ENCODE measurements at regions not wholly inside any gene's neighbourhood (a gene's known extent, or its start where the extent isn't known, plus 50 kb on each side); places are given as distances from the start of the nearest gene placed in this dataset.

DNA sequence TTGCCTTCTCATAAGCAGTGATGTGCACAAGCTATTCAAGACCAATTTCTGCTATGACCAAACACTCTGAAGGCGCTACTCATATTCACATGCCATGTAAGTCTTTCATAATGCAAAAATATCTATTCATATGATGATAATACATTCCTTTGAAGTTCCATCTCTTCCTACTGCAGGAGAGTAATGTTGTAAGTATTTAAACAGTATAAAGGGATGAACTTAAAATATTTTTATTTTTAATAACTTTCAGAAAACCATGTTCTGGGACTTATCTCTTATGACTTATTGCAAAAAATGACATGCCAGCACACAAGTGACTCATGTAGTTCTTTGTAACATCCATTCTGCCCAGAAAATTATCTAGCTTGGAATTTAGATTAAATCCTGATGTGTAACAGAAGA, 376.4 kb downstream of the KCTD16 start:
- TF ChIP-seq EZH2 (IDR thresholded peaks at IDR 0.05; ENCODE audit: insufficient read depth, low read length), result no peak
- TF ChIP-seq, protein P1, sequence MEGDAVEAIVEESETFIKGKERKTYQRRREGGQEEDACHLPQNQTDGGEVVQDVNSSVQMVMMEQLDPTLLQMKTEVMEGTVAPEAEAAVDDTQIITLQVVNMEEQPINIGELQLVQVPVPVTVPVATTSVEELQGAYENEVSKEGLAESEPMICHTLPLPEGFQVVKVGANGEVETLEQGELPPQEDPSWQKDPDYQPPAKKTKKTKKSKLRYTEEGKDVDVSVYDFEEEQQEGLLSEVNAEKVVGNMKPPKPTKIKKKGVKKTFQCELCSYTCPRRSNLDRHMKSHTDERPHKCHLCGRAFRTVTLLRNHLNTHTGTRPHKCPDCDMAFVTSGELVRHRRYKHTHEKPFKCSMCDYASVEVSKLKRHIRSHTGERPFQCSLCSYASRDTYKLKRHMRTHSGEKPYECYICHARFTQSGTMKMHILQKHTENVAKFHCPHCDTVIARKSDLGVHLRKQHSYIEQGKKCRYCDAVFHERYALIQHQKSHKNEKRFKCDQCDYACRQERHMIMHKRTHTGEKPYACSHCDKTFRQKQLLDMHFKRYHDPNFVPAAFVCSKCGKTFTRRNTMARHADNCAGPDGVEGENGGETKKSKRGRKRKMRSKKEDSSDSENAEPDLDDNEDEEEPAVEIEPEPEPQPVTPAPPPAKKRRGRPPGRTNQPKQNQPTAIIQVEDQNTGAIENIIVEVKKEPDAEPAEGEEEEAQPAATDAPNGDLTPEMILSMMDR (IDR thresholded peaks at IDR 0.05; ENCODE audit: insufficient read depth, low read depth, low read length), result no peak
- FAIRE-seq (no peak), DNase-seq (ENCODE audit: low read depth) (no peak)
- H3K4me1 ChIP-seq (ENCODE audit: insufficient read depth, low read length), result no peaks in the 10 kb centered on the region
- no peak overlapping the region for H3K4me3 ChIP-seq (ENCODE audit: insufficient read depth, low read depth, low read length)
- no peaks in the 10 kb centered on the region for H4K20me1 ChIP-seq (ENCODE audit: insufficient read depth, low read length)
- H3K36me3 ChIP-seq (ENCODE audit: insufficient read depth, low read length), result no peaks in the 10 kb centered on the region
- H3K9ac ChIP-seq (ENCODE audit: low read length), result no peak overlapping the region
- H3K9me3 Mint-ChIP-seq (ENCODE audit: unreplicated experiment), result no peaks in the 10 kb centered on the region
- no peak overlapping the region for H3K27ac Mint-ChIP-seq (ENCODE audit: unreplicated experiment)
- no peaks in the 10 kb centered on the region for H3K79me2 ChIP-seq (ENCODE audit: insufficient read depth, low read length)
- H3K27ac ChIP-seq (ENCODE audit: low read depth, low read length), result no peak overlapping the region
- peaks cover 2% of the 10 kb centered on the region for H3K4me1 Mint-ChIP-seq (ENCODE audit: low read depth, unreplicated experiment)
- no peaks in the 10 kb centered on the region for H3K27me3 Mint-ChIP-seq (ENCODE audit: low read depth, unreplicated experiment)
- H3K36me3 Mint-ChIP-seq (ENCODE audit: low read depth, unreplicated experiment), result no peaks in the 10 kb centered on the region
- H3K27me3 ChIP-seq (ENCODE audit: insufficient read depth, low read length), result no peaks in the 10 kb centered on the region
- no peak overlapping the region for H3K4me2 ChIP-seq (ENCODE audit: low read length)
- H3K9me3 ChIP-seq (ENCODE audit: insufficient read depth, low read depth, low read length), result no peaks in the 10 kb centered on the region
- no peak overlapping the region for H2AFZ ChIP-seq (ENCODE audit: low read depth, low read length)
- H3K4me3 Mint-ChIP-seq (ENCODE audit: unreplicated experiment), result no peak overlapping the region

GRCh38 chr5:144538845-144539244, 368.2 kb downstream of the KCTD16 start:
- no peaks in the 10 kb centered on the region for H3K27me3 Mint-ChIP-seq (ENCODE audit: low read depth, unreplicated experiment)
- no peaks in the 10 kb centered on the region for H3K4me1 Mint-ChIP-seq (ENCODE audit: low read depth, unreplicated experiment)
- Histone ChIP-seq H3K36me3 (ENCODE audit: insufficient read depth, low read length) (no peaks in the 10 kb centered on the region), H3K27ac (ENCODE audit: low read depth, low read length) (no peak overlapping the region), H3K4me2 (ENCODE audit: low read length) (no peak overlapping the region), H3K4me1 (ENCODE audit: insufficient read depth, low read length) (no peaks in the 10 kb centered on the region), H3K9me3 (ENCODE audit: insufficient read depth, low read depth, low read length) (no peaks in the 10 kb centered on the region), H3K9ac (ENCODE audit: low read length) (no peak overlapping the region), H3K4me3 (ENCODE audit: insufficient read depth, low read depth, low read length) (no peak overlapping the region), H2AFZ (ENCODE audit: low read depth, low read length) (no peak overlapping the region), H3K79me2 (ENCODE audit: insufficient read depth, low read length) (no peaks in the 10 kb centered on the region), H3K27me3 (ENCODE audit: insufficient read depth, low read length) (no peaks in the 10 kb centered on the region), H4K20me1 (ENCODE audit: insufficient read depth, low read length) (no peaks in the 10 kb centered on the region)
- FAIRE-seq, result no peak
- DNase-seq (ENCODE audit: low read depth), result no peak
- TF ChIP-seq, protein P1 (IDR thresholded peaks at IDR 0.05; ENCODE audit: insufficient read depth, low read depth, low read length), result no peak
- no peak for TF ChIP-seq EZH2 (IDR thresholded peaks at IDR 0.05; ENCODE audit: insufficient read depth, low read length)
- H3K9me3 Mint-ChIP-seq (ENCODE audit: unreplicated experiment), result peaks cover 2% of the 10 kb centered on the region
- H3K4me3 Mint-ChIP-seq (ENCODE audit: unreplicated experiment), result no peak overlapping the region
- no peaks in the 10 kb centered on the region for H3K36me3 Mint-ChIP-seq (ENCODE audit: low read depth, unreplicated experiment)
- no peak overlapping the region for H3K27ac Mint-ChIP-seq (ENCODE audit: unreplicated experiment)

Measured in astrocyte (in vitro differentiated cells and primary cell).